SK-N-SH treated with all-trans-retinoic acid at 6 μM for 48 hours (cell line): ENCODE measurements at regions not wholly inside any gene's neighbourhood (a gene's known extent, or its start where the extent isn't known, plus 50 kb on each side); places are given as distances from the start of the nearest gene placed in this dataset.

Experiments
- ATAC-seq: fragments of 200-7000 bp; cut with Tn5 transposase; 3 replicates; pipeline ENCODE4 v1.9.1; 2020; ENCODE audit warnings: mild to moderate bottlenecking, moderate library complexity
- ARNTL ChIP-seq: fragments of 450-650 bp; formaldehyde crosslinking; IDR thresholded peaks from 2 replicates; pipeline ENCODE4 v1.5.0; 2020; ENCODE audit warnings: low read depth, mild to moderate bottlenecking, moderate library complexity, borderline replicate concordance
- BACH2 ChIP-seq: fragments of 250-450 bp; sonication (Bioruptor Pico); IDR thresholded peaks from 2 replicates; pipeline ENCODE4 v1.9.0; 2021; ENCODE audit warnings: mild to moderate bottlenecking, borderline replicate concordance
- CREB5 ChIP-seq: fragments of 250-450 bp; sonication (Bioruptor Pico); IDR thresholded peaks from 2 replicates; pipeline ENCODE4 v1.5.1; 2020; ENCODE audit warnings: low read depth, mild to moderate bottlenecking, moderate library complexity
- CSDC2 ChIP-seq: fragments of 250-450 bp; sonication (Bioruptor Pico); IDR thresholded peaks from 2 replicates; pipeline ENCODE4 v1.5.0; 2020; ENCODE audit warnings: mild to moderate bottlenecking, moderate library complexity
- CSRNP3 ChIP-seq: fragments of 250-450 bp; sonication (Bioruptor Pico); IDR thresholded peaks from 2 replicates; pipeline ENCODE4 v1.5.1; 2021; ENCODE audit warnings: mild to moderate bottlenecking, moderate library complexity
- GLIS3 ChIP-seq: fragments of 250-450 bp; sonication (Bioruptor Pico); IDR thresholded peaks from 2 replicates; pipeline ENCODE4 v1.5.0; 2020; ENCODE audit warnings: mild to moderate bottlenecking, moderate library complexity
- ISL1 ChIP-seq: fragments of 250-450 bp; sonication (Bioruptor Pico); IDR thresholded peaks from 2 replicates; pipeline ENCODE4 v2.1.2; 2022; ENCODE audit warnings: mild to moderate bottlenecking, moderate library complexity
- OSR1 ChIP-seq: fragments of 250-450 bp; sonication (Bioruptor Pico); IDR thresholded peaks from 2 replicates; pipeline ENCODE4 v1.8.0; 2022; ENCODE audit warnings: moderate library complexity, mild to moderate bottlenecking, inconsistent platforms
- PPARA ChIP-seq: fragments of 250-450 bp; sonication (Bioruptor Pico); IDR thresholded peaks from 2 replicates; pipeline ENCODE4 v1.5.0; 2020; ENCODE audit warnings: mild to moderate bottlenecking, borderline replicate concordance
- RARB ChIP-seq: fragments of 250-450 bp; sonication (Bioruptor Pico); IDR thresholded peaks from 2 replicates; pipeline ENCODE4 v1.8.0; 2021; ENCODE audit warnings: mild to moderate bottlenecking, moderate library complexity
- TCF4 ChIP-seq: fragments of 250-450 bp; sonication (Bioruptor Pico); IDR thresholded peaks from 2 replicates; pipeline ENCODE4 v1.8.0; 2021; ENCODE audit warnings: mild to moderate bottlenecking, moderate library complexity, borderline replicate concordance
- TOX ChIP-seq: fragments of 250-450 bp; sonication (Bioruptor Pico); IDR thresholded peaks from 2 replicates; pipeline ENCODE4 v1.8.0; 2021; ENCODE audit warnings: mild to moderate bottlenecking, moderate library complexity, borderline replicate concordance
- TSHZ2 ChIP-seq: fragments of 250-450 bp; sonication (Bioruptor Pico); IDR thresholded peaks from 2 replicates; pipeline ENCODE4 v1.5.0; 2020; ENCODE audit warnings: mild to moderate bottlenecking, moderate library complexity
- ZFP3 ChIP-seq: fragments of 250-450 bp; sonication (Bioruptor Pico); IDR thresholded peaks from 2 replicates; pipeline ENCODE4 v1.5.0; 2020; ENCODE audit warnings: mild to moderate bottlenecking, moderate library complexity
- ZFP30 ChIP-seq: fragments of 450-650 bp; formaldehyde crosslinking; IDR thresholded peaks from 2 replicates; pipeline ENCODE4 v1.5.0; 2022; ENCODE audit warnings: mild to moderate bottlenecking, moderate library complexity
- ZNF565 ChIP-seq: fragments of 450-650 bp; formaldehyde crosslinking; conservative IDR thresholded peaks from 2 replicates; pipeline ENCODE4 v1.5.0; 2020; ENCODE audit warnings: low read depth, mild to moderate bottlenecking, moderate library complexity
- ZNF70 ChIP-seq: fragments of 450-650 bp; formaldehyde crosslinking; IDR thresholded peaks from 2 replicates; pipeline ENCODE4 v1.5.0; 2020; ENCODE audit warnings: mild to moderate bottlenecking, moderate library complexity
- ZNF8 ChIP-seq: fragments of 450-650 bp; formaldehyde crosslinking; IDR thresholded peaks from 2 replicates; pipeline ENCODE4 v1.5.0; 2020; ENCODE audit warnings: mild to moderate bottlenecking, moderate library complexity
- TF ChIP-seq, protein P1 (sequence below): fragments of 250-450 bp; sonication (Bioruptor Pico); IDR thresholded peaks from 2 replicates; pipeline ENCODE4 v1.8.0; 2021; ENCODE audit warnings: low read depth, mild to moderate bottlenecking, moderate library complexity, borderline replicate concordance

DNA sequence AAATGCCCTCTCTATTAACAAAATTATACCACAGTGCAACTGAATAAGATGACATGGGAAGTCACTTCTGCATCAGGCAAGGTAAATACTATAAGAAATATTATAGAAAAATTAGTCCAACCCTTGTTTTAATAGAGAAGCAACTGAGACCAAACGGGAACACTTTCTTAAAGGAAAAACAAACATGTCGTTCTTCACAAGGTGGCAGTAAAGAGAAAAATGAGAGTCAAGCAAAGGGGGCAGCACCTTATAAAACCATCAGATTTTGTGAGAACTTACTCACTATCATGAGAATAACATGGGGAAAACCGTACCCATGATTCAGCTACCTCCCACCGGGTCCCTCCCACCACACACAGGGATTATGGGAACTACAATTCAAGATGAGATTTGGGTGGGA is 481.7 kb upstream of the CRIM1 start:
- TF ChIP-seq ZNF8 (CRISPR knock-in tag) (no peak), ZFP30 (CRISPR knock-in tag) (no peak)
- no peak; the same call in 2 of the 3 replicates for ATAC-seq

GRCh38 chr2:35871672-35872071 is 483.9 kb upstream of the CRIM1 start:
- peak; percentile 88 for ATAC-seq
- TF ChIP-seq ISL1 (CRISPR knock-in tag) (no peak), GLIS3 (CRISPR knock-in tag) (no peak), ARNTL (CRISPR knock-in tag) (no peak), CSRNP3 (no peak), ZFP3 (CRISPR knock-in tag) (no peak), ZFP30 (CRISPR knock-in tag) (no peak), ZNF70 (CRISPR knock-in tag) (no peak), BACH2 (no peak), RARB (CRISPR knock-in tag) (no peak), CREB5 (CRISPR knock-in tag) (no peak), PPARA (CRISPR knock-in tag) (no peak), ZNF8 (CRISPR knock-in tag) (no peak), TOX (CRISPR knock-in tag) (no peak)
- TF ChIP-seq, protein P1, sequence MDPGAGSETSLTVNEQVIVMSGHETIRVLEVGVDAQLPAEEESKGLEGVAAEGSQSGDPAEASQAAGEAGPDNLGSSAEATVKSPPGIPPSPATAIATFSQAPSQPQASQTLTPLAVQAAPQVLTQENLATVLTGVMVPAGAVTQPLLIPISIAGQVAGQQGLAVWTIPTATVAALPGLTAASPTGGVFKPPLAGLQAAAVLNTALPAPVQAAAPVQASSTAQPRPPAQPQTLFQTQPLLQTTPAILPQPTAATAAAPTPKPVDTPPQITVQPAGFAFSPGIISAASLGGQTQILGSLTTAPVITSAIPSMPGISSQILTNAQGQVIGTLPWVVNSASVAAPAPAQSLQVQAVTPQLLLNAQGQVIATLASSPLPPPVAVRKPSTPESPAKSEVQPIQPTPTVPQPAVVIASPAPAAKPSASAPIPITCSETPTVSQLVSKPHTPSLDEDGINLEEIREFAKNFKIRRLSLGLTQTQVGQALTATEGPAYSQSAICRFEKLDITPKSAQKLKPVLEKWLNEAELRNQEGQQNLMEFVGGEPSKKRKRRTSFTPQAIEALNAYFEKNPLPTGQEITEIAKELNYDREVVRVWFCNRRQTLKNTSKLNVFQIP, result no peak

GRCh38 chr2:35870713-35871112 is 484.9 kb upstream of the CRIM1 start:
- ATAC-seq, result no peak
- TF ChIP-seq CSDC2 (CRISPR knock-in tag) (no peak), ZNF8 (CRISPR knock-in tag) (no peak)
- TF ChIP-seq, all 23 proteins: peak for 0

DNA sequence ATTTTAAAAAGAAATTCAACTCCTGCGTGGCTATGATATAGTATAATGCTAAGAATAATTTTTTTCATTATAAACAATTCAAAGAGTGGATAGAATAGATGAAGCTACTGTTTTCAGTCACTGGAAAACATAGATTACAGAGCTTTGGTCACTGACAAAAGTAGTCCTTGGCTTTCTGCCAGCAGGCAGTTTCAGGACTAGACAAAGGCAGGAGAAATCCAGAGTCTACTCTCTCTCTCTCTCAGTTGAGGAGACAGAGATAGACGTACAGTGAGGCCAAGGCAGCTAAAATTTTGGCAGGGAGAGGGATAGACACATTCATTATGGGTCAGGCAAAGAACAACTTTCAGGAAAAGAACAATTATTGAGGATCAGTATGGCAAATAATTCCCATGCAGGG is 491.4 kb upstream of the CRIM1 start:
- ATAC-seq, result no peak
- TF ChIP-seq CREB5 (CRISPR knock-in tag), result no peak
- TF ChIP-seq TOX (CRISPR knock-in tag), result no peak
- TF ChIP-seq TCF4 (CRISPR knock-in tag), result no peak
- no peak for TF ChIP-seq CSRNP3
- TF ChIP-seq ZFP30 (CRISPR knock-in tag), result no peak
- TF ChIP-seq, protein P1, result no peak
- no peak for TF ChIP-seq RARB (CRISPR knock-in tag)
- TF ChIP-seq ZNF8 (CRISPR knock-in tag), result no peak
- TF ChIP-seq TSHZ2 (CRISPR knock-in tag), result no peak
- TF ChIP-seq ZFP3 (CRISPR knock-in tag), result no peak
- TF ChIP-seq BACH2, result no peak
- TF ChIP-seq GLIS3 (CRISPR knock-in tag), result no peak
- TF ChIP-seq ZNF565 (CRISPR knock-in tag), result no peak
- TF ChIP-seq OSR1 (CRISPR knock-in tag), result no peak
